ENCODE measurements at regions not wholly inside any gene's neighbourhood (a gene's known extent, or its start where the extent isn't known, plus 50 kb on each side); places are given as distances from the start of the nearest gene placed in this dataset.

- TF ChIP-seq CTCF (conservative IDR thresholded peaks at IDR 0.05; ENCODE audit: low read depth, low read length), result no peak
- no peak for TF ChIP-seq EZH2 (IDR thresholded peaks at IDR 0.05; ENCODE audit: borderline replicate concordance, low read depth, low read length, poor library complexity, severe bottlenecking)
These were observed 103.0 kb upstream of the C1GALT1C1 start for GRCh38 chrX:120732879-120733278.

Data from A673 (cell line).